HS-27A (cell line): ENCODE measurements at regions not wholly inside any gene's neighbourhood (a gene's known extent, or its start where the extent isn't known, plus 50 kb on each side); places are given as distances from the start of the nearest gene placed in this dataset.
A peak's percentile ranks its signal among the peaks of the same experiment; 100 is the strongest.

Source experiments
- DNase-seq: peaks from one replicate; pipeline ENCODE4 v3.0.0-alpha.2; 2012; ENCODE audit warnings: low read depth, missing footprints

DNA sequence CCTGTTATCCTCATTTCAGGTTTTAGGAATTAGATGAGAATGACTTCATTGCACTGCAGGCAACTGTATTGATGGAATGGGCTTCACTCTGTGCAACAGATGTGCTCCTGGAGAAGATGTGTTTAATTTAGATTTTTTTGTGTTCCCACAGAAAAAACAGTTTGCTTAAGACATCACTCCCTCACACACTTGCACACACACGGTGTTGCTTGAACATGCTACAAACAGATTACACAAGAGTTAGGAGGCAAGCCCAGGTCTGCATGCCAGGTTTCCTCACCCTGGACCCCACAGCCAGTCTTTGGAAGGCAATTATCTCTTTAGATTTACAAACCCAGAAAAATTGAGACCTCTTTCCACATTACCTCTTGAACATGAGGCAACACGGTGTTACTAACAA is 93.7 kb upstream of the KLHL29 start:
- DNase-seq, result no peak

DNA sequence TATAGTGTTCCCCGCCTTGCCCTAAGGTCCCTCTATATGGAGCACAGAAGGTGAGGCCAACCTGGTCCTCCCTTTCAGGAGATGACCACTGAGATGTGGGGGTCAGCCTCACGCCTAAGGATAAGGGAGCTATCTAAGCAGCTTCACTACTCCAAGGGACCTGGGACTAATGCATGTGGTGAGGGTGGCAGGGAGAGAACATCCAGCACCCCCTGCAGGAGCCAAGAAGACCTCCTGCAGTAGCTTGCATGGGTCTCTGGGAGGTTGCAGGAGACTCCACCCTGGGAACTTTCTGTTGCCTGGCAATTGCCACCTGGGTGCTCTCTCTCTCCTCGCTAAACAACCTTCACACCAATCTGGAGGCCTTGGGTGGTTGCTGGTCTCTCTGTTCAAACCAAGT is 93.0 kb upstream of the KLHL29 start:
- DNase-seq, result no peak

DNA sequence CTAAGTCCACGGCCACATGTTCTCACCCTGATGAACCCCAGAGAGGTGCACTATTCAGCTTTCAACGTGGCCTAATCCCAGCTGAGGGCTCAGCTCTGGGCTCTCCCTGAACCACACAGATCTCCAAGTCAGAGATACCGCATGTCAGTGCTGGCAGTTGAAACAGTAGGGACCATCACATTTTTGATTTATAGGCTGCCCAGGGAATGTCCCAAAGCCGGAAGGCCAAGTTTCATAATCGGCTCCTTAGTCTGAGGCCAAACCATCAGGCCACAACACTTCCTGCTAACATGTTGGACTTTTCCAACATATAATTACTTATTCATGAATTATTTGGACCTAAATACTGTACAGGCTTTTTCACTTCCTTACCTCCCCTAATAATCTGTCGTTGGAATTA is 91.9 kb upstream of the KLHL29 start:
- no peak for DNase-seq

DNA sequence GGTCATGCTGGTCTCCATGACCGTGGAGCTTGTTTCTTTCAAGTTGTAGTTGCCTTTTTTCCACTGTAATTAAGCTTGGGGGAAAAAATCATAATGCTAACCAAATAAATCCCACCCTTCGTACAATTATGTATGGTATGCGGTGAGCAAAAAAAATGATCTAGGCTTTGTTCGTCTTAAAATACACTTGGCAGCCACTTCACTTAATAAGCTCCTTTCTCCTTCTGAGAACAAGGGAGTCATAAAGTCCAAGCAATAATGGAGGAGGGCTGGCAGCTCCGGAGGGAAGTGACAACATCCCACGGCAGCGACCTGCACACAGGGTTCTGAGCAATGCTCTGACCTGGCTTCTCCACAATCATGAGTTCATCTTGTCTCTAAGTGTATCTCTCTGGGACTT is 91.2 kb upstream of the KLHL29 start:
- DNase-seq, result no peak

DNA sequence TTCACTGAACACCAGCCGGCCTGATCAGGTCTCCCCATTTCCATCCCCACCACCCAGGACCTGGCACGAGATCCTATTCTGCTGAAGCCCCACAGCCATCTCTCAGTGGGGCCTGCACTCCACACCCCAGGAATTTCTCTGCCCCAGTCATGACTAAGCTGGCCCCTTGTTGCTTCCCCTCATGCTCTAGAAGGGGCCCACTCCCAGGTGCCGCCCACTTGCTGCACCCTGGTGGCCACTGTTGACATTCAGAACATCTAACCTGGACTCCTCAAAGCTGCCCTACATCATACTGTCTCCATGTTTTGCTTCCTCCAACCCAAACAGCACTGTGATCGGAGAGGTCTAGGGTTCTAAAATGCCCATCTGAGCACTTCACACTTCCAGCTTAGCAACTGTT is 90.7 kb upstream of the KLHL29 start:
- no peak for DNase-seq

DNA sequence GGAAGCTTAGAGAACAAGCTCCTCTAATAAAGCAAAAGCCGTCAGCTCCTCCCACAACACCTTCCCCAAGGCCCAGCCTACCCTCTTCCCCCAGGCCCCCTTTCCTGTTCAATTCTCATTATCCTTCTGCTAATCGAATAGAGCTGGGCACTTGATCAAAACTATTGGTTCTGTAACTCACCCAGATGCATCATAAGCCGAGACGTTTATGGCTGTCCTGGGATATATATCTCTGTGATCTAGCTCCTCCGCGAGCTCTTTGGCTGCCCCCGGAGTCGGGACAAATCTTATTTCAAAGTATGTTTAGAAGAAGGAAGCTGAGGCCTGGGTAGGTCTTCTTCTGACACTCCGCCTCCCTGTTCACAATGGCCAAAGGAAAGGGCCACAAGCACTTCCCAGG is 88.3 kb upstream of the KLHL29 start:
- DNase-seq, result no peak

DNA sequence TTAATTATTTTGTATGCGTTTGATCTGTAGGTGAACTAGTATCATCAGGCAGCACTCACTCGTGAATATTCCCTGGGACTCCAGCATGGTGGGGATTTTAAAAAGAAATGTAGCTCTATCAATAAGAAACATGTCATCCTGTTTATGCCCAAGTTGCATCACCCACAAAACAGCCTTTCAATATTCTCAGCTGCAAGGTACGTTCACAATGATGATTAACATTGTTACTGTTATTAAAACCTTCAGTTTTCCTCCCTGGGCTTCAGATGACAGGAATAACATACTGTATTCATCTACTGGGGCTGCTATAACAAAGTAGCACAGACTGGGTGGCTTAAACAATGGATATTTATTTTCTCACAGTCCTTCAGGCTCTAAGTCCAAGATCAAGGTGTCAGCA is 87.9 kb upstream of the KLHL29 start:
- DNase-seq, result no peak

DNA sequence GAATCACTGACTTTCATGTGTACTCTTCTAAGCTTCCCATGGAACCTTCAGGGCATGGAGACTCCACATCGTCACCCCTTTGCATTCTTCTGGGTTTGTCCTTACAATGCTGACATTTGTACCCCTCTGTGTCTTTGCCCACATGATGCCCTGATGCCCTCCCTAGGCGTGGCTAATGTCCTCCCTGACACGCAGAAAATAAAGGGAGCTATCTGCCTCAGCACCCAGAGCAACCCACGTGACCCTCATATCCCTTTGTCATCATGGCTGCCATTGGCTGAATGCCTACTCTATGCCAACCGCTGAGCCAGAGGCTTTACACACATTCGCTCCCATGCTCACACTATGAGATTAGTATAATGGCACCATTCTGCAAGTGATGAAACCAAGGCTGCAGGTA is 86.4 kb upstream of the KLHL29 start:
- no peak for DNase-seq

DNA sequence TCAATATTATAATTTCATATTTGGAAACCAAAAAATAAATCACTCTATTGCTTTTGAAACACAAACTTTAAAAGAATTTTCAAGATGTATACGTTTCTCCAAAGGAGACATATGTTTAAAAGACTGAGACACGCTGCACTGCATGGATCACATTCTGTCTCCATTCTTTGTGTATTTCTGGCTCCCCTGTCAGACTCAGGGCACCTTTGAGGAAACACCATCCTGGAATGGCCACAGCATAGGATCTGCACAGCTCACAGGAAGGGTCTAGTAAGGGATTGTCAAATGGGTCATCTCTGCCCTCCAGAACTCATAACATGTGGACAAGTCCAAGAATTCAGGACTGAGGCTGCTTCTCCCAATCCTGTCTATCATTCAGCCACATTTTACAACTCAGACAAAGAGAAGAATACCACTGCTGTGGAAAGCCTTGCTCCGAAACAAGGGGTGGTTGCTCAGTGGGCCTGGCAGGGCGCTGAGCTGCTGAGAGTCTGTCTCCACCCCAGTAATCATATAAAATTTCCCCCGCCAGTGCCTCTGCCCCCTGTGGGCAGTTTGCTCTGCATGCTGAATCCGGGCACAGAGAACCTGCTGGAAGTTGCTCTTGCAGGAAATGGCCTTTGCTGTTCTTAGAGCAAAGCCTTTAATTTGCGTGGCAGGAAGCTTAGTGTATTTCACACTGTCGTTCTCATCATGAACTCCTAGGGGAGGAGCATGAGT is 85.3 kb upstream of the KLHL29 start:
- DNase-seq, result no peak

DNA sequence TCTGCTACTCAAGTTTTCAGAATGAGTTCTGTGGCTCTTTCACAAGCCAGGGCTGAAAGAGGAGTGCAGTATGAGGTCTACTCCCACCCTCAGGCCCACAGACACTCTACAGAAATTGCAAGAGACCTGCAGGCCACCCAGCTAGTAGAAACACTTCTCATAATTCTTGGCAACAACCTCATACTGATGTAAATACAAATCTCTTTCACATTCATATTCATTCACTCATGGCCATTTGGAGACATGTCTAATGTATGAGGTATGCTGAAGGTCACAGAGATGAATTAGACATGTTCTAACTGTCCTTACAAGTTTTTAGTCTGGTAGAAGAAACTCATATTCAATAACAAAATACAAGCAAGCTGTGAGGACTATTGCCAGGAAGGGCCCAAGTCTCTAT is 83.8 kb upstream of the KLHL29 start:
- peak; percentile 22 for DNase-seq

DNA sequence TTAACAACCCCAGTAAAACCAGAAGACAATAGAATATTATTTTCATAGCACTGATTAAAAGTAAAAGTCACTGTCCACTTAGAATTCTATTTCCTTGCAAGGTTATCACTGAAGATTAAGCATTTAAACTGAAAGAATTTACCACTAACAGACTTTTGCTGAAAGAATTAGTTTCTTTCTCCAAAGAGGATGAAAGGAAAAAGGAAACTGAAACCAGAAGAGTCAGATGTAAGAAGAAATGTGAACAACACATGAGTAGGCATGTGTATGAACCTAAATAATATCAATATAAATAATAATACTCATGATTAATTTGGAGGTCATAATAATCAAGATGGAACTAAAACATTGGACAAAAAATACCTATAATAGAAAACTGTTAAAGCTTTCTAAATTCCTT is 82.4 kb upstream of the KLHL29 start:
- no peak for DNase-seq

DNA sequence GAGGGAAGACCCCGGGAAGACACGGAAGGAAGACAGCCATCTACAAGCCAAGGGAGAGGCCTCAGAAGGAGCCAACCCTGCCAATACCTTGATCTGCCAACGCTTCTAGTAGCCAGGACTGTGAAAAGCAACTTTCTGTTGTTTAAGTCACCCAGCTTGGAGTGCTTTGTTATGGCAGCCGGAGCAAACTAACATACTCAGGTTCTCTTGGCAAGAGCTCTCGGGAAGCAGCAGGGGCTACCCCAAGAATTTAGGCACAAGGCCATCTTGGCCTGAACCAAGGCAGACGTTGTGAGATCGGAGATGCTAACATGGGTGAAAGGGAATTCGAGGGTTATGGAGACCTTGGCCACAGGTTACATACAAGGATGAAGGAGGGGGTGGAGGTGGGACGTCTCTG is 78.6 kb upstream of the KLHL29 start:
- DNase-seq, result no peak

DNA sequence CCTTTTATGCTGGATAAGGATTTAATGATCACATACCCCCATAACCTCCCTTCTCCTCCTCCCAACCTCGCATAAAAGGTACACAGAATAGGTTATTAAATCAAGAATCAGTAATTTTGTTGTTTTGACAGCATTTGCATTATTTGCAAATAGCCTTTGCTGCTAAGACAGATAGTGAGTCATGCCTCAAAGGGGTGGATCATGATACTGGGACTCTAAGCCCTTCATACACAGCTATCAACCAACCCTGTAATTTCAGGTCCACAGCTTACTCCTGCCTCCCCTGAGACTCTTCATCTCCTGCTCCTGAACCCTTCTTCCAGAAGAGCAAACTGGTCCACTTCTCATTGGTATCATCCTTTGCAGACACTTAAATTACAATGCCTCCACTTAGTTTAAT is 73.8 kb upstream of the KLHL29 start:
- DNase-seq, result no peak

DNA sequence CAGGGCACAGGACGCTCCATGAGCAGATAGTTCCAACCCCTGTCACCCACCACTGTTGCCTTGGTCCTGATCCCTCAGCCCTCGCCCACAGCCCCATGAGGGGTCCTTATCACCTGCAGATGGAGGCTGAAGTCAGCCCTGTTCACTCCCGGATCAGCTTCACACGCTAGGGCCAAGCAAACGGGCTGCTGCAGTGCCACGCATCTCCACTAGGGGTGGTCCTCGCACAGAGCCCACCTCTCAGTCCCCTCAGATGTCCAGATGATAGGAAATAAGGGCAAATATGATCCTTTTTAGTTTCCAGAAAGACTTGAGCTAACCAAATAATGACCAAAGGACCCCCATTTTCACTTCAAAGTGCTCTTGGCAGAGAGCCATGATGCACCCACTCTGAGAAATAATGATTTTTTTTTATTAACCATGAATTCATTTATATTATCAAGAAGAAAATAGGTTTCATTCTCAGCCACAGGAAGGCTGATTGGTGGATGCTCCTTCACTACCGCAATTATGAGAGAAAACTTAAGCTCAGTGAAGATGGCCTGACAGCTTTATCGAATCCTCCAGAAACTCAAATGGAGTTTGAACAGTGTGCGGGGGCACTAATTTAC is 71.9 kb upstream of the KLHL29 start:
- no peak for DNase-seq

DNA sequence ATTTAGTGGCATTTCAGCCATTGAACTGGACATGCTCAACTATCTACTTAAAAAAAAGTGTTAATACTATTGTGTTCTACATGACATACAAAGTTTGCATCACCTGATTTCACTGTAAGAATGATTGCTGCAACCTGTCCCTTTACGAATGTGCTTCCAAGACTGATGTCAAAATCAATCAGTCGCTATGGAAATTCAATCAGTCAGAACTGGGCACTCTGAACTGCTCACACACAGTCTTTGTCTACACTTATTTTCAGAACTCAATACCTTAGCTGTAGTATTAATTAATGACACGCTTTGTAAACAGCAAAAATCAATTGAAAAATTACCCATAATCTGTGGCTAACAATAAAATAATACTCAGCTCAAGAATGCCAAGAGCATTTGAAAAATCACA is 70.3 kb upstream of the KLHL29 start:
- DNase-seq, result no peak

DNA sequence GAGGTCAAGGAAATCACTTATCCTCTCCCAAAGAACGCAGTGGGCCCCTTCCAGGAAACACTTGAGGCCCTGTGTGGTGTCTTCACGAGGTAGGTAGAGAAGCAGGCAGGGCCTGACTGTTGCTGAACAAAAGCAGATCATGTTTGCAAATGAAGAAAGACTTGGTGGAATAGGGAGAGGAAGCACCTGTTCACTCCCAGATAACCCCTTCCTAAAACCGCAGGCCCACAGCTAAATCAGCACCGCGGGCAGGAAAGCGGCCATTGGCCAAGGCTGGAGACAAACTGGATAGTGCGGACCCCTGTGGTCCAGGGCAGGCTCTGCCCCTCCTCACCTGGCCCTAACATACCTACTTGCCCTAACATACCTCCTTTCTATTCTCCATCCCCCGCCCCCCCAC is 64.9 kb upstream of the KLHL29 start:
- no peak for DNase-seq

DNA sequence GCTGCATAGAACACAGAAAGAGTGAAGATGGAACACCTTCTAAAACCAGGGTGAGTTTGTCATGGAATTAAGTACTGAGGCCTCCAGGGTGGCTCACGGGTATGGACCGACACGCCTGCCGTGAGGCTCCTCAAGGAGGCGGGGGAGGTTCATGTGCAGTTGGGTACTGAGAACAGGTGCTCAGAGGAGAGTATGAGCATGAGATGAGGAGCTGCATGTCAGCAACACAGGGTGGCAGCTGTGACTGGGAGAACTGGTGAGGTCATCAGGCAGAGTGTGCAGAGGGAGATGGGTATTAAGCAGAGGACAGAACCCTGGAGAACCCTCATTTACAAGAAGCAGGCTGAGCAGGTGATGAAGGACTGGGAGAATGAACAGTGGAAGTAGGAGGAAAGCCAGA is 63.2 kb upstream of the KLHL29 start:
- DNase-seq, result no peak

DNA sequence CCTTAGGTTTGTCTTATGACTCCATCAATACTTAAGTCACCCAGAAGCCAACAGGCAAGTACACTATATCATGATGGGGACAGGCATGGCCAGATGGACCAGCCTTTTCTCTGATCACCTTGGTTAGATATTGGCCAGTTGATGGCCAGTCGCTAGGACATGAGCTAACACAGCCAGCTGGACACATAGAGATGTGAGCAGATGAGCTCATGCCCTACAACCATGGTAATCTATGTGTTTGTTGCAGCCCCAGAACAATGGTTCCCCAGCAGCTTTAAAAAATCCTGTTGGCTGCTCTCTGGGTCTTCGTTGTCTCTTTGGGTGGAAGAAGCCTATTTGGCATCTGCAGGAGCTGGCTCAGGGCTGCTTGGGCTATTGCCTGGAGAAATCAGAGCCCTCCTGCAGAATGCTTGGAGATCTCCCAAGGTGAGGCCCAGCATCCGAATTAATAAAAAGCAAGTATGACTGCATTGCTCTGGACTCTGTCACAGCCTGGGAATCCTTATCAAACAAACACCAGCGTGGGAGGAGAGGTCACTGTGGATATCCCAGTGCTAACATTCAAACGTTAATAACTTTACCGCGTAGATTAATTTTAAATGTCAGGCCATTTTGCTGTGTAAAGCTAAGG is 62.3 kb upstream of the KLHL29 start:
- no peak for DNase-seq

DNA sequence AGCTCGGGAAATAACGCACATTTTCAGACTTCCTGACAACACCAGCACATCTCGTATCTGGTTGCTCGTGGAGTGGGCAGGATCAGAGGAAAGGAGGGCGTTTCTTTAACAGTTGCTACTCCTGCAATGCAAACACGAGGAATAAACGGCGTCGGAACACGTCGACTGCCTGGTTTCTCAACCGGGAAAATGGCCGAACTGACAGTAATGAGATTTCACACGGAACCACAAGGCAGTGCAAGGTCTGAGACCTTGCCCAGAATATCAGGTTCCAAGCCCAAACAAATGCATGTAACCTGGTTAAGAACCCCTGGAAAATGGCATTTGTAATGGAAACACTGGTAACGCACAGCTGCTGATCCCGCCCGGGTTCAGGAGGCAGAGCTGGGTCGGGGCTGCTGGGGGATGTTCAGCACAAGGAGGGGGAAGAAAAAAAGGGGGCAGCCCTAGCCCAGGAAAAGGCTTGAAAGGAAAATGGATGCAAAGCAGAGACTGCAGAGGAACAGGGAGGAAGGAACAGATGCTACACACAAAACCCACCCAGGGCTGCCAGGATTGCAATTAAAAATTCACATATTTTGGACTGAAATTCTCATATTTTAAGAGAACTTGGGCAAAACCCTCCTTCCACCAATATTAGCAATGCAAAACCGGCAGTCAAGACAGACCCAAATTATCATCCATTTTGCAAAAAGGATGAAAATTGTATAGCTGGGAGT is 61.6 kb upstream of the KLHL29 start:
- no peak for DNase-seq

DNA sequence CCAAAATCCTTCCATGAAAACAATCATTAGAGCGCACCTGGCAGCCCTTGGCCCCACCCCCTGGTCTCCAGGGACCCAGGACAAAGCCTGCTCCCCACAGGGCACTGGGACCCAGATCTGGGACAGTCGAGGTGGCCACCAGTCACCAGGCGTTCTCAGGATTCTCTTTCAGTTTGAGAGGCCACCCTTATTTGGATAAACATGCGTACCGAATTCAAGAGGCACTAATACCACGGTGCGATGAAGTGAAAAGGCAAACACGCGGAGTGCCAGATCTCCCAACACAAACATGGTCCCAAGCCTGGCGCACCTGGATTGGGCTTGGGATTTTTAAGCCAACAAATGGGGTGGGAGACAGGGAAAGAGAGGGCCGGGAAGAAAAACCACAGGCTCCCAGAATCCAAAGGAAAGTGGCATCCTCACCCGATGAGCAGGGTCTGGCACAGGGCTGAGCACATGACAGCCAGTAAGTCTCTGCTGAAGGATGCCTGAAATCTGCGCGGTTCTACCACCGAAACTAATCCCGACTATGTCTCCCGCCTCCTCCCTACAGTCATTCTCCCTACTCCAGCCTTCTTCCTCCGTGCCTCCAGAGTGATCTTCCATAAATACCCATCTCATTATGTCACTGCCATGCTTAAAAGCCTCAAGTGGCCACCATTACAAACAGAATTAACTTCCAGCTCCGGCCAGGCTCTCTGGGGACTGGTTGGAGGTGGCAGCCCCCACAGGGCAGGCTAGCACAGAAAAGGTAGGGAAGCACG is 60.9 kb upstream of the KLHL29 start:
- DNase-seq, result no peak

DNA sequence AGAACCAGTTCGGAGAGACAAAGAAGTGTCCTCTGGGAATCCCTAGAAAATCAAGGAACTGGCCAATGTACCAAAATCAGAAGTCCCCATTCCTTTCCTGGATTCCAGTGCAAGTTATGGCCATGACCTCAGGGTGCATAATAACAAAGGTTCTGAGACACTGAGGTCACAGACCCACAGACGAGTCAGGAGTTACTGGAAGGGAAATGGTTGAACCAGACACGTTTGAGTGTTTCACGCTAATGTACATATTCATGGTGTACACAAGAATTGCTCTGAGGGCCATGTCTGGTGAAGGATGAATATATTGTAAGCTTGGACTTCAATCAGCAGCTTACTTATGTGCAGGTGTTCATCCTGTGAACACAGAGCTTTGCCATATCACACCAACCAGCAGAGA is 58.6 kb upstream of the KLHL29 start:
- no peak for DNase-seq

DNA sequence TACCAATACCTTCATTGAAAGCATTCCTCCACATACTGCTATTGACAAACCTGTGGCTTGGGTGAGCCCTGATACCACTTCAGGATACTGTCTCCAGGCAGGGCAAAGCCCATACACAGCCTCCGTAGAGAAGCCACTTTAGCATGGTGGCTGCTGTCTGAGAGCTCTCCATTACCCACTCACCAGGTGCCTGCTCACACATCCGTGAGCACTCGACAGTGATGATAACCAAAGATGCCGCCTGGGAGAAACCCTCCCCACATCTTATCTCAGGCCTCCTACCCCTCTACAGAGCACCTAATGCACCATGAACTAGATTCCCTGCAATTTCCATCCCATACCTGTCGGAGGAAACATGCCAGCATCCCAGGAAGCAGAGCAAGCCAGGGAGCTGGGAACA is 57.6 kb upstream of the KLHL29 start:
- no peak for DNase-seq
